SK-N-SH (cell line): ENCODE measurements at regions not wholly inside any gene's neighbourhood (a gene's known extent, or its start where the extent isn't known, plus 50 kb on each side); places are given as distances from the start of the nearest gene placed in this dataset.

Experiments
- CTCF ChIA-PET: fragments of 300-600, 350-600 bp; formaldehyde crosslinking; extraction: SDS; loops from one replicate; lab custom pipeline; 2021; lab: Yijun Ruan, JAX
- POLR2A ChIA-PET: fragments of 350-600 bp; sonication (Branson Sonifier 250); formaldehyde crosslinking; extraction: SDS; loops from one replicate; lab custom pipeline; 2020; ENCODE audit warnings: antibody characterized with exemption, inconsistent platforms; lab: Yijun Ruan, JAX
- DNase-seq: peaks from one replicate; pipeline ENCODE4 v3.0.0; 2012
- H2AFZ ChIP-seq: fragments of 200-600 bp; sonication (generic); 2 replicates; pipeline ENCODE4 v1.8.1; 2016; ENCODE audit warnings: antibody characterized with exemption, mild to moderate bottlenecking, low read depth
- H3F3A ChIP-seq: fragments of 200-600 bp; sonication (generic); replicated peaks from 2 replicates; pipeline ENCODE3; 2016; ENCODE audit warnings: antibody characterized with exemption, mild to moderate bottlenecking; ENCODE audit not compliant: insufficient read depth
- H3K27ac ChIP-seq, 2 experiments: fragments of 200-500 bp in 1 of 2; fragments of 200-600 bp in 1 of 2; sonication (Bioruptor generic) in 1 of 2; sonication (generic), shearing (Covaris generic) in 1 of 2; 2 replicates each; pipeline versions ENCODE4 v1.5.1 to v1.6.1; 2014 to 2016; ENCODE audit warnings: low read depth in 2 of 2, inconsistent platforms in 1 of 2, low read length in 1 of 2, mild to moderate bottlenecking in 1 of 2, mixed read lengths in 1 of 2
- H3K27me3 ChIP-seq: fragments of 200-600 bp; sonication (generic), shearing (Covaris generic); 2 replicates; pipeline ENCODE4 v1.6.1; 2016; ENCODE audit warnings: mixed run types; ENCODE audit not compliant: insufficient read depth
- H3K36me3 ChIP-seq, 2 experiments: fragments of 200-500 bp in 1 of 2; fragments of 200-600 bp in 1 of 2; sonication (Bioruptor generic) in 1 of 2; sonication (generic) in 1 of 2; replicated peaks in 1 of 2; 2 replicates each; pipeline versions ENCODE3 to v1.5.1; 2014 to 2016; ENCODE audit warnings: low read length in 1 of 2, mild to moderate bottlenecking in 1 of 2; ENCODE audit not compliant: insufficient read depth in 2 of 2, control insufficient read depth in 1 of 2
- H3K4me1 ChIP-seq, 2 experiments: fragments of 200-500 bp in 1 of 2; fragments of 200-600 bp in 1 of 2; sonication (Bioruptor generic) in 1 of 2; sonication (generic), shearing (Covaris generic) in 1 of 2; 2 replicates each; pipeline versions ENCODE4 v1.5.1 to v1.6.1; 2014 to 2016; ENCODE audit warnings: low read depth in 1 of 2, low read length in 1 of 2, mixed run types in 1 of 2; ENCODE audit not compliant: insufficient read depth in 2 of 2, control insufficient read depth in 1 of 2
- H3K4me2 ChIP-seq: fragments of 200-600 bp; sonication (generic), shearing (Covaris generic); 2 replicates; pipeline ENCODE4 v1.6.1; 2017; ENCODE audit warnings: mixed run types
- H3K4me3 ChIP-seq, 2 experiments: fragments of 200-500 bp in 1 of 2; fragments of 200-600 bp in 1 of 2; sonication (Bioruptor generic) in 1 of 2; sonication (generic), shearing (Covaris generic) in 1 of 2; 2 replicates each; pipeline versions ENCODE4 v1.5.1 to v1.8.1; 2014 to 2016; ENCODE audit warnings: low read depth in 2 of 2, inconsistent platforms in 1 of 2, low read length in 1 of 2, mild to moderate bottlenecking in 1 of 2, mixed read lengths in 1 of 2, moderate library complexity in 1 of 2
- H3K79me2 ChIP-seq: fragments of 200-600 bp; sonication (generic); 2 replicates; pipeline ENCODE4 v1.8.1; 2017; ENCODE audit warnings: mild to moderate bottlenecking; ENCODE audit not compliant: insufficient read depth
- H3K9ac ChIP-seq: fragments of 200-600 bp; sonication (generic); 2 replicates; pipeline ENCODE4 v1.6.1; 2017; ENCODE audit warnings: mixed run types
- H3K9me2 ChIP-seq: fragments of 200-600 bp; sonication (generic); 2 replicates; pipeline ENCODE4 v1.6.1; 2017; ENCODE audit warnings: mixed run types
- H3K9me3 ChIP-seq: fragments of 200-600 bp; sonication (generic); 2 replicates; pipeline ENCODE4 v1.6.1; 2017; ENCODE audit warnings: mixed run types, mild to moderate bottlenecking, moderate library complexity
- H4K20me1 ChIP-seq: fragments of 200-600 bp; sonication (generic); 2 replicates; pipeline ENCODE4 v1.6.1; 2017; ENCODE audit warnings: mild to moderate bottlenecking, mixed run types; ENCODE audit not compliant: insufficient read depth
- ELF1 ChIP-seq: IDR thresholded peaks from 2 replicates; pipeline ENCODE4 v1.4.0; 2012
- EP300 ChIP-seq, 2 experiments: IDR thresholded peaks; 2 replicates each; pipeline versions ENCODE4 v1.4.0 to v1.6.1; 2012; ENCODE audit warnings: borderline replicate concordance in 1 of 2, low read depth in 1 of 2, low read length in 1 of 2
- EZH2phosphoT487 ChIP-seq: fragments of 200-600 bp; sonication (generic); IDR thresholded peaks from 2 replicates; pipeline ENCODE4 v1.6.1; 2017; ENCODE audit warnings: low read depth, mixed run types, mild to moderate bottlenecking, antibody characterized with exemption, moderate library complexity, borderline replicate concordance
- GABPA ChIP-seq: IDR thresholded peaks from 2 replicates; pipeline ENCODE4 v1.4.0; 2012; ENCODE audit warnings: low read depth, mild to moderate bottlenecking
- JUND ChIP-seq: IDR thresholded peaks from 2 replicates; pipeline ENCODE4 v1.4.0; 2012
- POLR2AphosphoS5 ChIP-seq: IDR thresholded peaks from 2 replicates; pipeline ENCODE4 v1.6.1; 2012; ENCODE audit warnings: low read depth, low read length
- SMC3 ChIP-seq: IDR thresholded peaks from 2 replicates; pipeline ENCODE4 v1.6.1; 2012; ENCODE audit warnings: low read depth, low read length, improper control_type of control experiment
- TEAD4 ChIP-seq: IDR thresholded peaks from 2 replicates; pipeline ENCODE4 v1.4.0; 2012; ENCODE audit warnings: mild to moderate bottlenecking, borderline replicate concordance; ENCODE audit not compliant: insufficient read depth
- WGBS: methylation state at CpG from one replicate; pipeline ENCODE4 v1.1.6; 2017; ENCODE audit warnings: low lambda C conversion rate; 5-methylcytosine and 5-hydroxymethylcytosine counted together
- TF ChIP-seq, protein P1 (sequence below): fragments of 200-600 bp; sonication (generic); IDR thresholded peaks from 2 replicates; pipeline ENCODE4 v1.6.1; 2017; ENCODE audit warnings: antibody characterized with exemption, mild to moderate bottlenecking, moderate library complexity
- TF ChIP-seq, protein P2 (sequence below): fragments of 150-350 bp; IDR thresholded peaks from 2 replicates; pipeline ENCODE4 v1.6.1; 2017; ENCODE audit warnings: antibody characterized with exemption, low read length, low read depth, borderline replicate concordance
- TF ChIP-seq, protein P3 (sequence below): IDR thresholded peaks from 2 replicates; pipeline ENCODE4; 2012

DNA sequence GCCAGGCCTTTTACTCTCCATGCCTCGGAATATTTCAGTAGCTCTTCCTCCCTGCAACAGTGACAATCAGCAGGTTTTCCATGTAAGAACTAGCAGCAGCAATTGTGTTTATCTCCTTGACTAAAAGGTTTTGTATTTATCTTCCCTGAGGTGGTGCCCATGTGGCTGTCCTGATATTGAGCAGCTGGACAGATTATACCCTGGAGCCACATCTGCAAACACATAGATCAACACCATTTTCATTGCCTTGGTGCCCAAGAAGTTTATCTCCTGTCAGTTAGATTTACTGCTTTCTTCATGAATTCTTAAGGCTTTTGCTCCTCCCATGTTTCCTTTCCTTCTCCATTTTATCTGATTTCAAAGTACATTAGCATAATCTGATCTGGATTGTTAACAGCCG is 378.4 kb downstream of the SPATA31D1 start (continued):
- TF ChIP-seq, protein P1, sequence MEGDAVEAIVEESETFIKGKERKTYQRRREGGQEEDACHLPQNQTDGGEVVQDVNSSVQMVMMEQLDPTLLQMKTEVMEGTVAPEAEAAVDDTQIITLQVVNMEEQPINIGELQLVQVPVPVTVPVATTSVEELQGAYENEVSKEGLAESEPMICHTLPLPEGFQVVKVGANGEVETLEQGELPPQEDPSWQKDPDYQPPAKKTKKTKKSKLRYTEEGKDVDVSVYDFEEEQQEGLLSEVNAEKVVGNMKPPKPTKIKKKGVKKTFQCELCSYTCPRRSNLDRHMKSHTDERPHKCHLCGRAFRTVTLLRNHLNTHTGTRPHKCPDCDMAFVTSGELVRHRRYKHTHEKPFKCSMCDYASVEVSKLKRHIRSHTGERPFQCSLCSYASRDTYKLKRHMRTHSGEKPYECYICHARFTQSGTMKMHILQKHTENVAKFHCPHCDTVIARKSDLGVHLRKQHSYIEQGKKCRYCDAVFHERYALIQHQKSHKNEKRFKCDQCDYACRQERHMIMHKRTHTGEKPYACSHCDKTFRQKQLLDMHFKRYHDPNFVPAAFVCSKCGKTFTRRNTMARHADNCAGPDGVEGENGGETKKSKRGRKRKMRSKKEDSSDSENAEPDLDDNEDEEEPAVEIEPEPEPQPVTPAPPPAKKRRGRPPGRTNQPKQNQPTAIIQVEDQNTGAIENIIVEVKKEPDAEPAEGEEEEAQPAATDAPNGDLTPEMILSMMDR = no peak
- peak in 1 of 2 experiments; percentile 95; a peak in 2 of 4 replicates for TF ChIP-seq EP300 (IDR thresholded peaks at IDR 0.05; ENCODE audit: borderline replicate concordance in 1 of 2, low read depth in 1 of 2, low read length in 1 of 2)
- no peak for TF ChIP-seq GABPA
- no peak for TF ChIP-seq TEAD4
- no peak for TF ChIP-seq JUND

DNA sequence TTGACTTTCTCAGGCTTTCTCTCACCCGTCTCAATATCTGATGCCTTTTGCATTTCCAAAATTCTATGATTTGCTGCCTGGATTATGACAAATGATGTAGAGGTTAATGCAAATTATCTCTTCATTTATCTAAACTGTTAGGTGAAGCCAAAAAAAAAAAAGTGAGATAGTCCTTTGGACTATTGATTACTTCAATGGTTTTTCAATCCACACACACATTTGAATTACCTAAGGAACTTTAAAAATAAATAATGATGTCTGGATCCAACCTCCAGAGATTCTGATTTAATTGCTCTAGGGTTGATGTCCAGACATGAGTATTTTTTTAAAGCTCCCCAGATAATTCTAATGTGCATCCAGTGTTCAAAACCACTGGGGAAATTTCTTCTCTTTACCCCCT is 379.4 kb downstream of the SPATA31D1 start:
- no peak for DNase-seq
- WGBS = 83% methylated on average over 1 of the region's 1 CpG
- Histone ChIP-seq H3K4me3 (no peak overlapping the region), H3K9ac (no peak overlapping the region), H4K20me1 (no peaks in the 10 kb centered on the region), H2AFZ (no peak overlapping the region), H3K9me2 (no peaks in the 10 kb centered on the region), H3K27ac (no peak overlapping the region), H3K27me3 (no peaks in the 10 kb centered on the region), H3K4me1 (peaks cover 0 to 9% of the 10 kb centered on the region in 2 experiments; a peak in 3 of 4 replicates), H3K9me3 (no peaks in the 10 kb centered on the region), H3F3A (no peaks in the 10 kb centered on the region), H3K36me3 (no peaks in the 10 kb centered on the region), H3K79me2 (no peaks in the 10 kb centered on the region), H3K4me2 (no peak overlapping the region)
- ChIA-PET POLR2A (no interaction called here), CTCF (no interaction called here)
- TF ChIP-seq ELF1 = no peak
- TF ChIP-seq, protein P2, sequence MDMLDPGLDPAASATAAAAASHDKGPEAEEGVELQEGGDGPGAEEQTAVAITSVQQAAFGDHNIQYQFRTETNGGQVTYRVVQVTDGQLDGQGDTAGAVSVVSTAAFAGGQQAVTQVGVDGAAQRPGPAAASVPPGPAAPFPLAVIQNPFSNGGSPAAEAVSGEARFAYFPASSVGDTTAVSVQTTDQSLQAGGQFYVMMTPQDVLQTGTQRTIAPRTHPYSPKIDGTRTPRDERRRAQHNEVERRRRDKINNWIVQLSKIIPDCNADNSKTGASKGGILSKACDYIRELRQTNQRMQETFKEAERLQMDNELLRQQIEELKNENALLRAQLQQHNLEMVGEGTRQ = no peak
- TF ChIP-seq SMC3 = no peak
- TF ChIP-seq, protein P3, sequence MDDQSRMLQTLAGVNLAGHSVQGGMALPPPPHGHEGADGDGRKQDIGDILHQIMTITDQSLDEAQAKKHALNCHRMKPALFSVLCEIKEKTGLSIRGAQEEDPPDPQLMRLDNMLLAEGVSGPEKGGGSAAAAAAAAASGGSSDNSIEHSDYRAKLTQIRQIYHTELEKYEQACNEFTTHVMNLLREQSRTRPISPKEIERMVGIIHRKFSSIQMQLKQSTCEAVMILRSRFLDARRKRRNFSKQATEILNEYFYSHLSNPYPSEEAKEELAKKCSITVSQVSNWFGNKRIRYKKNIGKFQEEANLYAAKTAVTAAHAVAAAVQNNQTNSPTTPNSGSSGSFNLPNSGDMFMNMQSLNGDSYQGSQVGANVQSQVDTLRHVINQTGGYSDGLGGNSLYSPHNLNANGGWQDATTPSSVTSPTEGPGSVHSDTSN = no peak

DNA sequence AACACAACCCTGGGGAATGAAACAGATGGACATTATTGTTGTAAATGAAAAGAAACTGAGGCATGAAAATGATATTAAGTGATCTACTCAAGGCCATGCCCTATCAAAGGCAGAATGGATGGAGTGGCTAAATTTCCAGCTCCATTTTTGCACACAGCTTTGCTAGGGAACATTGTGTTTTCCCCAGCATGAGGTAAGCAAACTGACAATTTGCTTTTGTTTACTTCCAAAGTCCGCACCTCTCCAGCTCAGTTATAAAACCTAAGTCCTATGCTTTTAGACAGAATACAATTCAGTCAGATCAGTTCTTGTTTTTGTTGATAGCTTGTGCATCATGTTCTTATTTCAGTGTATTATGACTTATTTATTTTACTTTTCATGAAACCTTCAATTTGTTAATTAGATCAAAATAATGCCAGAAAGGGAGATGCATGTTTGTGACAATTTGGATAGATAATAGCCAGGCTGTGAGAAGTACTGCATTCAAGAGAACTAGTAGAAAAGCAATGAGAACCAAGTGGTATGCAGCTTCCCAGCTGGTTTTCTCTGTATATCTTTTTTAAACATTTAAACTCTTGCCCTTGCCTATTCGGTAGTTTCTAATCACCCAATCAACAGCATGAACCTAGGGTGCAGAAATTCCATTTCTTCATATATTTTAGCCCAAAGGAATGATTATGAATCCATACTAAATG is 380.8 kb downstream of the SPATA31D1 start:
- TF ChIP-seq EZH2phosphoT487 = no peak
- TF ChIP-seq, protein P1 = no peak
- no peak for TF ChIP-seq POLR2AphosphoS5
- TF ChIP-seq SMC3 = no peak
- no peaks in the 10 kb centered on the region for H4K20me1 ChIP-seq
- no peaks in the 10 kb centered on the region for H3K36me3 ChIP-seq
- ChIA-PET POLR2A (no interaction called here), CTCF (interaction anchor here (1.2 kb wide), 1 partner anchor 81 kb away, joined by 3 read pairs; no protein-coding TSS in a partner anchor)
- no peak overlapping the region for H3K4me2 ChIP-seq
- 42% methylated on average over 2 of the region's 2 CpGs for WGBS
- no peaks in the 10 kb centered on the region for H3K79me2 ChIP-seq
- H3K4me3 ChIP-seq = no peak overlapping the region
- H3K9me2 ChIP-seq = no peaks in the 10 kb centered on the region
- H3K9ac ChIP-seq = no peak overlapping the region
- DNase-seq = no peak
- H2AFZ ChIP-seq = no peak overlapping the region
- H3K9me3 ChIP-seq = peaks cover 7% of the 10 kb centered on the region; the same call in 1 of the 2 replicates
- H3K4me1 ChIP-seq = peaks cover 0 to 6% of the 10 kb centered on the region in 2 experiments; a peak in 3 of 4 replicates
- H3K27ac ChIP-seq = no peak overlapping the region
- H3K27me3 ChIP-seq = no peaks in the 10 kb centered on the region
- no peaks in the 10 kb centered on the region for H3F3A ChIP-seq
